Gastrocnemius medialis (tissue), 4 donors: ENCODE measurements at regions not wholly inside any gene's neighbourhood (a gene's known extent, or its start where the extent isn't known, plus 50 kb on each side); places are given as distances from the start of the nearest gene placed in this dataset.
"Not testable (repeated sequence)": the region's sequence is repeated elsewhere in the genome, so short reads cannot be mapped to it uniquely, and the experiment has no call there.

Experiments
- ATAC-seq, 2 donors: fragments of 150-250 bp; one replicate each; pipeline ENCODE4 v1.9.1; 2016
- DNase-seq, 2 donors: peaks; one replicate each; pipeline ENCODE4 v3.0.0-alpha.2; 2019
- H3K27ac ChIP-seq, 4 donors: fragments of 200-600 bp; sonication (generic); 1 replicate in 1 of 4; 2 replicates in 3 of 4; pipeline ENCODE4 v1.5.1; 2016 to 2018; ENCODE audit warnings: mild to moderate bottlenecking in 2 of 4, moderate library complexity in 1 of 4
- H3K27me3 ChIP-seq, 3 donors: fragments of 200-600 bp; sonication (generic) in 2 of 3; 1 replicate in 1 of 3; 2 replicates in 2 of 3; pipeline versions ENCODE4 v1.5.1 to v1.6.0; 2016 to 2019; ENCODE audit warnings: mild to moderate bottlenecking in 1 of 3, moderate library complexity in 1 of 3
- H3K36me3 ChIP-seq, 2 donors: fragments of 200-600 bp; sonication (generic) in 1 of 2; one replicate each; pipeline ENCODE4 v1.5.1; 2017 to 2018
- H3K4me1 ChIP-seq, 2 donors: fragments of 200-600 bp; sonication (generic) in 1 of 2; one replicate each; pipeline ENCODE4 v1.5.1; 2016 to 2017; ENCODE audit warnings: mild to moderate bottlenecking in 2 of 2
- H3K4me3 ChIP-seq, 4 donors: fragments of 200-600 bp; sonication (generic) in 3 of 4; 1 replicate in 1 of 4; 2 replicates in 3 of 4; pipeline ENCODE4 v1.5.1; 2016 to 2019; ENCODE audit warnings: mild to moderate bottlenecking in 2 of 4
- H3K9me3 ChIP-seq, 3 donors: fragments of 200-600 bp; sonication (generic) in 2 of 3; 1 replicate in 1 of 3; 2 replicates in 2 of 3; pipeline ENCODE4 v1.5.1; 2016 to 2019
- POLR2A ChIP-seq, 2 donors: fragments of 450-650 bp; IDR thresholded peaks; one replicate each; pipeline ENCODE4 v1.6.1; 2017; ENCODE audit warnings: antibody characterized with exemption in 2 of 2, mild to moderate bottlenecking in 2 of 2, moderate library complexity in 2 of 2
- in situ Hi-C, 4 donors: fragments of 200-750 bp; cut with MboI; loops; one replicate each; pipeline versions ENCODE4 v1.15.0 to v1.8.0; 2017; ENCODE audit warnings: low sequenced_read_pairs in 4 of 4
- intact Hi-C: fragments of 100-400 bp; cut with DNase I; formaldehyde crosslinking; loops from one replicate; pipeline ENCODE4 v1.15.1; 2023; ENCODE audit warnings: low total_unique reads

GRCh38 chr1:149368337-149368736, 106.5 kb upstream of the NBPF19 start:
- H3K4me1 ChIP-seq, H3K4me3 ChIP-seq, DNase-seq, H3K27ac ChIP-seq, intact Hi-C loops, H3K27me3 ChIP-seq, in situ Hi-C loops, H3K9me3 ChIP-seq, ATAC-seq, H3K36me3 ChIP-seq: not testable (repeated sequence)

GRCh38 chr1:149369081-149369480, 105.8 kb upstream of the NBPF19 start:
- H3K27me3 ChIP-seq, H3K27ac ChIP-seq, H3K4me1 ChIP-seq, in situ Hi-C loops, ATAC-seq, intact Hi-C loops, H3K4me3 ChIP-seq, DNase-seq, H3K36me3 ChIP-seq, H3K9me3 ChIP-seq: not testable (repeated sequence)

GRCh38 chr1:149371955-149372354, 102.9 kb upstream of the NBPF19 start:
- H3K36me3 ChIP-seq, H3K27me3 ChIP-seq, intact Hi-C loops, H3K27ac ChIP-seq, ATAC-seq, in situ Hi-C loops, H3K4me1 ChIP-seq, DNase-seq, H3K9me3 ChIP-seq, H3K4me3 ChIP-seq: not testable (repeated sequence)

GRCh38 chr1:149378462-149378861, 96.4 kb upstream of the NBPF19 start:
- H3K36me3 ChIP-seq, in situ Hi-C loops, H3K4me3 ChIP-seq, H3K4me1 ChIP-seq, DNase-seq, H3K27ac ChIP-seq, ATAC-seq, H3K27me3 ChIP-seq, H3K9me3 ChIP-seq, intact Hi-C loops: not testable (repeated sequence)

- intact Hi-C loops, H3K4me1 ChIP-seq, H3K36me3 ChIP-seq, in situ Hi-C loops, H3K9me3 ChIP-seq, H3K27me3 ChIP-seq: not testable (repeated sequence)
- ATAC-seq (peak in 1 of 2 donors; percentile 95), DNase-seq (peak; percentile 28 to 71)
- H3K4me3 ChIP-seq: peak overlapping the region; percentile 44 to 64 (median 53)
- H3K27ac ChIP-seq: peak overlapping the region; percentile 53 to 76 (median 66)
- peak; percentile 58 to 64 for TF ChIP-seq POLR2A (IDR thresholded peaks at IDR 0.05)
These were observed 84.5 kb upstream of the NBPF19 start for GRCh38 chr1:149390173-149390926.

- in situ Hi-C loops, H3K27me3 ChIP-seq, H3K4me1 ChIP-seq, intact Hi-C loops, DNase-seq, H3K36me3 ChIP-seq, H3K9me3 ChIP-seq: not testable (repeated sequence)
- Histone ChIP-seq H3K27ac (peak overlapping the region; percentile 53 to 76 (median 66)), H3K4me3 (peak overlapping the region in 3 of 4 donors; percentile 51 to 64 (median 55))
- ATAC-seq: peak in 1 of 2 donors; percentile 49
These were observed 83.9 kb upstream of the NBPF19 start for GRCh38 chr1:149390931-149391330.

GRCh38 chr1:149395802-149396201, 79.0 kb upstream of the NBPF19 start:
- H3K36me3 ChIP-seq, H3K4me1 ChIP-seq, H3K27me3 ChIP-seq, H3K4me3 ChIP-seq, in situ Hi-C loops, intact Hi-C loops, ATAC-seq, H3K27ac ChIP-seq, DNase-seq, H3K9me3 ChIP-seq: not testable (repeated sequence)

- H3K27me3 ChIP-seq, ATAC-seq, H3K9me3 ChIP-seq, H3K27ac ChIP-seq, H3K4me1 ChIP-seq, H3K36me3 ChIP-seq, intact Hi-C loops, DNase-seq, H3K4me3 ChIP-seq, in situ Hi-C loops: not testable (repeated sequence)
These were observed 76.3 kb upstream of the NBPF19 start for GRCh38 chr1:149398527-149398926.

- in situ Hi-C loops, H3K4me3 ChIP-seq: not testable (repeated sequence)
These were observed 66.4 kb upstream of the NBPF19 start for GRCh38 chr1:149408404-149408803.

GRCh38 chr1:149415373-149415772, 59.5 kb upstream of the NBPF19 start:
- H3K4me3 ChIP-seq, H3K27ac ChIP-seq, ATAC-seq, DNase-seq, H3K36me3 ChIP-seq, in situ Hi-C loops, H3K4me1 ChIP-seq, intact Hi-C loops, H3K9me3 ChIP-seq, H3K27me3 ChIP-seq: not testable (repeated sequence)

More at GRCh38 chr1:149408404-149408803, 66.4 kb upstream of the NBPF19 start:
- H3K4me1 ChIP-seq, H3K27ac ChIP-seq, intact Hi-C loops, H3K27me3 ChIP-seq, H3K36me3 ChIP-seq, H3K9me3 ChIP-seq, DNase-seq, ATAC-seq: not testable (repeated sequence)

GRCh38 chr1:149418782-149419181, 56.1 kb upstream of the NBPF19 start:
- intact Hi-C loops, ATAC-seq, in situ Hi-C loops: not testable (repeated sequence)

GRCh38 chr1:149423122-149423521, 51.7 kb upstream of the NBPF19 start:
- peak overlapping the region in 1 of 4 donors; percentile 11 for H3K4me3 ChIP-seq
- ATAC-seq, H3K4me1 ChIP-seq, in situ Hi-C loops, DNase-seq, H3K27me3 ChIP-seq, H3K9me3 ChIP-seq, intact Hi-C loops, H3K27ac ChIP-seq, H3K36me3 ChIP-seq: not testable (repeated sequence)

More at GRCh38 chr1:149418782-149419181, 56.1 kb upstream of the NBPF19 start:
- not testable (repeated sequence) for H3K27me3 ChIP-seq, H3K9me3 ChIP-seq, DNase-seq, H3K36me3 ChIP-seq, H3K4me1 ChIP-seq, H3K27ac ChIP-seq, H3K4me3 ChIP-seq
